MCF 10A (cell line): ENCODE measurements at regions not wholly inside any gene's neighbourhood (a gene's known extent, or its start where the extent isn't known, plus 50 kb on each side); places are given as distances from the start of the nearest gene placed in this dataset.

Experiments used
- BruUV-seq: library from RNA; stranded (reverse); fragments of 400-500 nt; replicated peaks from 2 replicates; lab custom pipeline; 2021; lab: Mats Ljungman, UMichigan
- CTCF ChIA-PET: fragments of 300-600 bp; sonication (Branson Sonifier 250); formaldehyde crosslinking; extraction: SDS; loops from one replicate; lab custom pipeline; 2021; ENCODE audit warnings: antibody characterized with exemption, inconsistent platforms; lab: Yijun Ruan, JAX
- POLR2A ChIA-PET: fragments of 300-600, 350-650 bp; sonication (Branson Sonifier 250); formaldehyde crosslinking; extraction: SDS; loops from one replicate; lab custom pipeline; 2020; ENCODE audit warnings: antibody characterized with exemption, inconsistent platforms; lab: Yijun Ruan, JAX
- DNase-seq: peaks from one replicate; pipeline ENCODE4 v3.0.0-alpha.2; 2018; ENCODE audit not compliant: unreplicated experiment
- H3K27ac Mint-ChIP-seq: one replicate; pipeline ENCODE4 v1.8.0; 2022; ENCODE audit warnings: mild to moderate bottlenecking, low read depth, mixed read lengths; ENCODE audit not compliant: unreplicated experiment
- H3K27me3 Mint-ChIP-seq: one replicate; pipeline ENCODE4 v1.8.0; 2022; ENCODE audit warnings: mixed read lengths; ENCODE audit not compliant: insufficient read depth, unreplicated experiment
- H3K36me3 Mint-ChIP-seq: one replicate; pipeline ENCODE4 v1.8.0; 2022; ENCODE audit warnings: mild to moderate bottlenecking, moderate library complexity, mixed read lengths; ENCODE audit not compliant: insufficient read depth, unreplicated experiment
- H3K4me1 Mint-ChIP-seq: one replicate; pipeline ENCODE4 v1.8.0; 2022; ENCODE audit warnings: mixed read lengths; ENCODE audit not compliant: insufficient read depth, unreplicated experiment
- H3K4me3 Mint-ChIP-seq: one replicate; pipeline ENCODE4 v1.8.0; 2022; ENCODE audit warnings: mild to moderate bottlenecking, moderate library complexity, mixed read lengths; ENCODE audit not compliant: unreplicated experiment
- H3K9me3 Mint-ChIP-seq: one replicate; pipeline ENCODE4 v1.8.0; 2022; ENCODE audit warnings: mixed read lengths; ENCODE audit not compliant: unreplicated experiment
- CTCF ChIP-seq: fragments of 200-600 bp; IDR thresholded peaks from one replicate; pipeline ENCODE4 v1.8.0; 2022; ENCODE audit warnings: antibody characterized with exemption, mild to moderate bottlenecking; ENCODE audit not compliant: unreplicated experiment
- intact Hi-C: fragments of 100-400 bp; cut with micrococcal nuclease; formaldehyde crosslinking; loops from 2 replicates; pipeline ENCODE4 v1.14.1; 2022

GRCh38 chr6:45814772-45815171 lies 200.9 kb downstream of the CLIC5 start:
- Mint-ChIP-seq H3K27me3 (peaks cover 13% of the 10 kb centered on the region), H3K27ac (no peak overlapping the region), H3K36me3 (peaks cover 12% of the 10 kb centered on the region), H3K9me3 (no peaks in the 10 kb centered on the region), H3K4me1 (no peaks in the 10 kb centered on the region), H3K4me3 (no peak overlapping the region)
- ChIA-PET POLR2A (no interaction called here), CTCF (interaction anchor here (0.5 kb wide), 1 partner anchor 26 kb away, joined by 4 read pairs; no protein-coding TSS in a partner anchor)
- BruUV-seq = no TSS peak
- no peak for TF ChIP-seq CTCF
- intact Hi-C loops = no loop called here
- no peak for DNase-seq

- H3K27ac Mint-ChIP-seq = no peak overlapping the region
- no peak for DNase-seq
- ChIA-PET CTCF (no interaction called here), POLR2A (interaction anchor here (0.6 kb wide), 1 partner anchor 1172 kb away, joined by 4 read pairs; no protein-coding TSS in a partner anchor)
- TF ChIP-seq CTCF = no peak
- no TSS peak for BruUV-seq
- no peak overlapping the region for H3K4me3 Mint-ChIP-seq
- intact Hi-C loops = no loop called here
- H3K9me3 Mint-ChIP-seq = no peaks in the 10 kb centered on the region
- H3K36me3 Mint-ChIP-seq = peaks cover 12% of the 10 kb centered on the region
- peaks cover 13% of the 10 kb centered on the region for H3K27me3 Mint-ChIP-seq
- no peaks in the 10 kb centered on the region for H3K4me1 Mint-ChIP-seq
Observed at GRCh38 chr6:45813943-45814342, 201.7 kb downstream of the CLIC5 start.

- no peak for DNase-seq
- Mint-ChIP-seq H3K4me1 (no peaks in the 10 kb centered on the region), H3K36me3 (peaks cover 9% of the 10 kb centered on the region), H3K27ac (no peak overlapping the region), H3K27me3 (peaks cover 13% of the 10 kb centered on the region), H3K4me3 (no peak overlapping the region), H3K9me3 (no peaks in the 10 kb centered on the region)
- CTCF ChIA-PET = interaction anchor here (0.6 kb wide), 2 partner anchors 198 to 1166 kb away, joined by 3 read pairs; no protein-coding TSS in a partner anchor
- BruUV-seq = no TSS peak
- POLR2A ChIA-PET = no interaction called here
- intact Hi-C loops = no loop called here
- no peak for TF ChIP-seq CTCF
Observed at GRCh38 chr6:45812922-45813321, 202.7 kb downstream of the CLIC5 start.

- Mint-ChIP-seq H3K27ac (no peak overlapping the region), H3K27me3 (peaks cover 13% of the 10 kb centered on the region), H3K4me3 (no peak overlapping the region), H3K4me1 (no peaks in the 10 kb centered on the region), H3K9me3 (no peaks in the 10 kb centered on the region), H3K36me3 (no peaks in the 10 kb centered on the region)
- no peak for DNase-seq
- ChIA-PET CTCF (interaction anchor here (0.8 kb wide), 1 partner anchor 1215 kb away, joined by 3 read pairs; no protein-coding TSS in a partner anchor), POLR2A (no interaction called here)
- no TSS peak for BruUV-seq
- TF ChIP-seq CTCF = no peak
- intact Hi-C loops = no loop called here
Observed at GRCh38 chr6:45808917-45809316, 206.7 kb downstream of the CLIC5 start.
